Ishikawa (cell line): ENCODE measurements at regions not wholly inside any gene's neighbourhood (a gene's known extent, or its start where the extent isn't known, plus 50 kb on each side); places are given as distances from the start of the nearest gene placed in this dataset.

ENCODE experiments used
- EGR1 ChIP-seq: IDR thresholded peaks from 2 replicates; pipeline ENCODE4 v1.6.1; 2012
- FOXM1 ChIP-seq: IDR thresholded peaks from 2 replicates; pipeline ENCODE4 v1.6.1; 2012; ENCODE audit warnings: low read depth, borderline replicate concordance
- MAX ChIP-seq: IDR thresholded peaks from 2 replicates; pipeline ENCODE4 v1.6.1; 2012
- NFIC ChIP-seq: IDR thresholded peaks from 2 replicates; pipeline ENCODE4 v1.6.1; 2012
- REST ChIP-seq: IDR thresholded peaks from 2 replicates; pipeline ENCODE4 v1.6.1; 2012; ENCODE audit warnings: low read depth, mild to moderate bottlenecking
- TAF1 ChIP-seq: IDR thresholded peaks from 2 replicates; pipeline ENCODE4 v1.6.1; 2012; ENCODE audit warnings: low read depth, mild to moderate bottlenecking
- YY1 ChIP-seq: IDR thresholded peaks from 2 replicates; pipeline ENCODE4 v1.6.1; 2012; ENCODE audit warnings: low read depth

GRCh38 chr5:2329741-2330140, 421.7 kb downstream of the IRX2 start:
- TF ChIP-seq NFIC = no peak
- TF ChIP-seq YY1 = no peak
- no peak for TF ChIP-seq TAF1
- no peak for TF ChIP-seq EGR1
- no peak for TF ChIP-seq MAX
- no peak for TF ChIP-seq REST
- TF ChIP-seq FOXM1 = no peak
